Upper lobe of left lung (tissue), 6 donors: ENCODE measurements at regions not wholly inside any gene's neighbourhood (a gene's known extent, or its start where the extent isn't known, plus 50 kb on each side); places are given as distances from the start of the nearest gene placed in this dataset.

Source experiments
- ATAC-seq, 2 donors: fragments of 200-7000 bp; cut with Tn5 transposase; one replicate each; pipeline ENCODE4 v1.9.1; 2022; ENCODE audit warnings: mild to moderate bottlenecking in 2 of 2, moderate library complexity in 2 of 2; ENCODE audit not compliant: low FRiP score in 2 of 2
- DNase-seq, 2 donors: peaks; one replicate each; pipeline ENCODE4 v3.0.0-alpha.2; 2019 to 2020
- H3K27ac ChIP-seq, 4 donors: fragments of 200-600 bp; sonication (generic); one replicate each; pipeline ENCODE4 v1.5.1; 2016 to 2019
- H3K27me3 ChIP-seq, 4 donors: fragments of 200-600 bp; sonication (generic); one replicate each; pipeline ENCODE4 v1.5.1; 2017 to 2019
- H3K36me3 ChIP-seq, 4 donors: fragments of 200-600 bp; sonication (generic); one replicate each; pipeline ENCODE4 v1.5.1; 2016 to 2019
- H3K4me1 ChIP-seq, 4 donors: fragments of 200-600 bp; sonication (generic); one replicate each; pipeline ENCODE4 v1.5.1; 2018 to 2019
- H3K4me3 ChIP-seq, 4 donors: fragments of 200-600 bp; sonication (generic); one replicate each; pipeline ENCODE4 v1.5.1; 2017 to 2019; ENCODE audit warnings: mild to moderate bottlenecking in 2 of 4, moderate library complexity in 1 of 4
- H3K9me3 ChIP-seq, 4 donors: fragments of 200-600 bp; sonication (generic); one replicate each; pipeline ENCODE4 v1.5.1; 2018 to 2019
- EP300 ChIP-seq, 4 donors: sonication (generic); formaldehyde crosslinking; IDR thresholded peaks; one replicate each; pipeline ENCODE4 v1.5.1; 2017; ENCODE audit warnings: antibody characterized with exemption in 4 of 4, control low read depth in 2 of 4
- POLR2A ChIP-seq, 4 donors: fragments of 450-650 bp; IDR thresholded peaks; one replicate each; pipeline ENCODE4 v1.5.1; 2016 to 2017; ENCODE audit warnings: antibody characterized with exemption in 4 of 4, mild to moderate bottlenecking in 2 of 4
- POLR2AphosphoS5 ChIP-seq, 2 donors: sonication (generic); formaldehyde crosslinking; IDR thresholded peaks; one replicate each; pipeline ENCODE4 v1.5.1; 2017; ENCODE audit warnings: antibody characterized with exemption in 2 of 2
- WGBS, 2 donors: methylation state at CpG; one replicate each; pipeline ENCODE4 v1.1.5; 2017 to 2018; 5-methylcytosine and 5-hydroxymethylcytosine counted together
- TF ChIP-seq, protein P1 (sequence below), 6 experiments: fragments of 450-650 bp in 4 of 6; fragments of 200-600 bp in 2 of 6; sonication (generic) in 2 of 6; IDR thresholded peaks; one replicate each; pipeline ENCODE4 v1.5.1; 2016 to 2019; ENCODE audit warnings: antibody characterized with exemption in 6 of 6
- donor health status: DM: no; HTN: no; CAD: no; lungs with moderate emphysema.
- donor health status: DM: no; HTN: yes; CAD: no; lungs with severe emphysema.

DNA sequence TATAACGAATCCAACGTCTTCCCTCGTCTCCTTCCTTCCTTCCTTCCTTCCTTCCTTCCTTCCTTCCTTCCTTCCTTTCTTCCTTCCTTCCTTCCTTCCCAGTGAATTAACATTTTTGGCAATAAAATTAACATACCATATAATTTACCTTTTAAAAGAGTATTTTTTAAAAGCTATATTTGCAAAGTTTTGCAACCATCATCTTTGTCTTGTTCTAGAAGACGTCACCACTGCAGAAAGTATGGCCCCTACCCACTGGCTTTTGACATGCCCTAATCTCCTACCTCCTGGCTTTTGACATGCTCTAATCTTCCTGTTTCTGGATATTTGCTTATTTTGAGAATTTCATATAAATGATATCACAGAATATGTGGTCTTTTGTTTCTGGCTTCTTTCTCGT lies 1023.9 kb upstream of the ZEB2 start:
- DNase-seq: no peak
- TF ChIP-seq POLR2A (IDR thresholded peaks at IDR 0.05) (no peak), POLR2AphosphoS5 (IDR thresholded peaks at IDR 0.05) (no peak), EP300 (IDR thresholded peaks at IDR 0.05) (no peak)
- TF ChIP-seq, protein P1, sequence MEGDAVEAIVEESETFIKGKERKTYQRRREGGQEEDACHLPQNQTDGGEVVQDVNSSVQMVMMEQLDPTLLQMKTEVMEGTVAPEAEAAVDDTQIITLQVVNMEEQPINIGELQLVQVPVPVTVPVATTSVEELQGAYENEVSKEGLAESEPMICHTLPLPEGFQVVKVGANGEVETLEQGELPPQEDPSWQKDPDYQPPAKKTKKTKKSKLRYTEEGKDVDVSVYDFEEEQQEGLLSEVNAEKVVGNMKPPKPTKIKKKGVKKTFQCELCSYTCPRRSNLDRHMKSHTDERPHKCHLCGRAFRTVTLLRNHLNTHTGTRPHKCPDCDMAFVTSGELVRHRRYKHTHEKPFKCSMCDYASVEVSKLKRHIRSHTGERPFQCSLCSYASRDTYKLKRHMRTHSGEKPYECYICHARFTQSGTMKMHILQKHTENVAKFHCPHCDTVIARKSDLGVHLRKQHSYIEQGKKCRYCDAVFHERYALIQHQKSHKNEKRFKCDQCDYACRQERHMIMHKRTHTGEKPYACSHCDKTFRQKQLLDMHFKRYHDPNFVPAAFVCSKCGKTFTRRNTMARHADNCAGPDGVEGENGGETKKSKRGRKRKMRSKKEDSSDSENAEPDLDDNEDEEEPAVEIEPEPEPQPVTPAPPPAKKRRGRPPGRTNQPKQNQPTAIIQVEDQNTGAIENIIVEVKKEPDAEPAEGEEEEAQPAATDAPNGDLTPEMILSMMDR (IDR thresholded peaks at IDR 0.05): no peak
- H3K4me3 ChIP-seq: no peak overlapping the region
- no peaks in the 10 kb centered on the region for H3K9me3 ChIP-seq
- no peak overlapping the region for H3K27ac ChIP-seq
- H3K27me3 ChIP-seq: no peaks in the 10 kb centered on the region
- H3K4me1 ChIP-seq: no peaks in the 10 kb centered on the region
- WGBS, 2 donors: 60 to 84% methylated on average over 5 of the region's 5 CpGs
- no peak for ATAC-seq
- H3K36me3 ChIP-seq: no peaks in the 10 kb centered on the region

DNA sequence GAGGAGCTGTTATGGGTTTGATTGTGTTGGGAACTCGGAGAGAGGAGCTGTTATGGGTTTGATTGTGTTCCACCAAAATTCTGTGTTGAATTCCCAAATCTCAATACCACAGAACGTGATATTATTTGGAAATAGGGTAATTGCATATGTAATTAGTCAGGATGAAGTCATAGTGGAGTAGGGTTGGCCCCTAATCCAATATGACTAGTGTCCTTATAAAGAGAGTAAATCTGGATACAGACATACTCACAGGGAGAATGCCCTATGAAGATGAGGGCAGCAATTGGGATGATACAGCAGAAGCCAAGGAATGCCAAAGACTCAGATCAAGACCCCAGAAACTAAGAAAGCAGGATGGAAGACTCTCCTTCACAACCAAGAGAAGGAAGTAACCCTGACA lies 1023.2 kb upstream of the ZEB2 start:
- H3K27ac ChIP-seq: no peak overlapping the region
- no peak for TF ChIP-seq POLR2A (IDR thresholded peaks at IDR 0.05)
- TF ChIP-seq, protein P1 (IDR thresholded peaks at IDR 0.05): no peak
- no peak for TF ChIP-seq POLR2AphosphoS5 (IDR thresholded peaks at IDR 0.05)
- no peak for TF ChIP-seq EP300 (IDR thresholded peaks at IDR 0.05)
- ATAC-seq: no peak

DNA sequence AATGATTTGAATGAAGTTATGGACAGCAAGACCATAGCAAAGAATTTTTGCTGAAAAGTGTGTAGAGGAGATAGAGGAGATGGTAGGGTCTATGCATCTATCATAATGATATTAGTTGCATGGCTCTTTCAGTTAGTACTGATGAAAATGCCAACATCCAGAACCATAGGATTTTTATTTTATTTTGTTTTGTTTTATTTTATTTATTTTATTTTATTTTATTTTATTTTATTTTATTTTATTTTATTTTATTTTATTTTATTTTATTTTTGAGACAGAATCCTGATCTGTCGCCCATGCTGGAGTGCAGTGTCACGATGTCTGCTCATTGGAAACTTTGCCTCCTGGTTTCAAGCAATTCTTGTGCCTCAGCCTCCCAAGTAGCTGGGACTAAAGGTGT lies 1021.1 kb upstream of the ZEB2 start:
- Histone ChIP-seq H3K9me3 (no peaks in the 10 kb centered on the region), H3K27ac (no peak overlapping the region), H3K4me1 (no peaks in the 10 kb centered on the region), H3K36me3 (no peaks in the 10 kb centered on the region), H3K27me3 (no peaks in the 10 kb centered on the region), H3K4me3 (no peak overlapping the region)
- DNase-seq (no peak), ATAC-seq (no peak)
- WGBS, 2 donors: 95 to 100% methylated on average over 2 of the region's 2 CpGs
- no peak for TF ChIP-seq POLR2AphosphoS5 (IDR thresholded peaks at IDR 0.05)
- TF ChIP-seq POLR2A (IDR thresholded peaks at IDR 0.05): no peak
- TF ChIP-seq EP300 (IDR thresholded peaks at IDR 0.05): no peak
- TF ChIP-seq, protein P1 (IDR thresholded peaks at IDR 0.05): no peak

More for the DNA sequence above, 1023.2 kb upstream of the ZEB2 start:
- no peaks in the 10 kb centered on the region for H3K27me3 ChIP-seq
- WGBS, 2 donors: 86 to 90% methylated on average over 2 of the region's 2 CpGs
- H3K4me3 ChIP-seq: no peak overlapping the region
- H3K4me1 ChIP-seq: no peaks in the 10 kb centered on the region
- no peaks in the 10 kb centered on the region for H3K36me3 ChIP-seq
- no peaks in the 10 kb centered on the region for H3K9me3 ChIP-seq
- DNase-seq: no peak

DNA sequence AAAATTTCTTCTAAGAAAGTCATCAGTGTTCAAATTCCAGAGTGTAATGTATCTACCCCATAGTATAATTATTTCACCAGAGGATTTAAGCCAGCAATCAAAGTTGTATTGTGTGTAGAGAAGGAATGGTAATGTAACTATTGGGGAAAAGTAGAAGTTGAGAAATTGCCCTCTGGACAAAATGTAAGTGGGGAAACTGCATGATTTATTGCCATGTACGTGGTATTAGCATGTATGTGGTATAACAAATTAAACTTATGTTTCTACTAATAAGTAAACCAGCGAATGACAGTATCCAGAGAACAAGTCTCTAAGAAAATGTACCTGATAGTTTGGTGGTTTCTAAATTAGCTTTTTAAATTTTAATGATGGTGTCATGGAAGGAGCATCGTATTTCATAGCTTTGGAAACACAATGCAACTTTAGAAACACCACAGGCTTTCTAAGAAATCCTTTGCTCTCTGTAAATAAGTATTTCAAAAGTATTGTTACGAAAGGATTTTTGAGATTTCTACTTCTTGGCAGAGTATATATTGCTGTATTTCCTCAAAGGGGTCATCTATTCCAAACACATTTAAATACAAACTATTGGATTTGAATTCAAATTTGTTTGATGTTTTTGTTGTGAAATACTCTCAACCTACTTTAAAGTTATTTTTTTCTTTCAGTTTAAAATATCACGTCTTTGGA lies 1018.9 kb upstream of the ZEB2 start:
- Histone ChIP-seq H3K4me3 (no peak overlapping the region), H3K27me3 (no peaks in the 10 kb centered on the region), H3K4me1 (no peaks in the 10 kb centered on the region), H3K36me3 (no peaks in the 10 kb centered on the region), H3K27ac (no peak overlapping the region), H3K9me3 (no peaks in the 10 kb centered on the region)
- no peak for ATAC-seq
- DNase-seq: no peak
- no peak for TF ChIP-seq POLR2A (IDR thresholded peaks at IDR 0.05)
- 77 to 78% methylated on average over 5 of the region's 5 CpGs for WGBS, 2 donors

DNA sequence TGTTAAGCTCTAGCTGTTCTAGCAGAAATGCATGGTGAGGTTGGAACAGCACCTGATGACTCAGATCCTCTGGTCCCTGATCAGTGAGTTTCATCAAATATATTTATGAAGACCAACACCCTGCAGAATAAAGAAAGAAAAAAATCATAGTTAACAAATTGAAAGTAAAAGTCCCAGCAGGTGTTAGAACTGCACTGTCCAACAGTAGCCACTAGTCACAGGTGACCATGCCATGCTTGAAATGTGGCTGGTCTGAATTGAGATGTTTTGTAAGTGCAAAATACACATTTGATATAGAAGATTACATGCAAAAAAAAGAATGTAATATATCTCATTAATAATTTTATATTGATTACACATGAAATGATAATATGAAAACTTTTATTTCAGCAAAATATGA lies 1010.7 kb upstream of the ZEB2 start:
- Histone ChIP-seq H3K27ac (no peak overlapping the region), H3K9me3 (no peaks in the 10 kb centered on the region)

More for the DNA sequence above, 1010.7 kb upstream of the ZEB2 start:
- no peaks in the 10 kb centered on the region for H3K36me3 ChIP-seq
- DNase-seq (no peak), ATAC-seq (no peak)
- TF ChIP-seq, protein P1 (IDR thresholded peaks at IDR 0.05): no peak
- TF ChIP-seq POLR2A (IDR thresholded peaks at IDR 0.05) (no peak), POLR2AphosphoS5 (IDR thresholded peaks at IDR 0.05) (no peak), EP300 (IDR thresholded peaks at IDR 0.05) (no peak)
- H3K4me3 ChIP-seq: no peak overlapping the region
- H3K4me1 ChIP-seq: no peaks in the 10 kb centered on the region
- no peaks in the 10 kb centered on the region for H3K27me3 ChIP-seq
